ENCODE measurements at regions not wholly inside any gene's neighbourhood (a gene's known extent, or its start where the extent isn't known, plus 50 kb on each side); places are given as distances from the start of the nearest gene placed in this dataset.

GRCh38 chr13:38180126-38180525 lies 169.5 kb upstream of the UFM1 start:
- DNase-seq (ENCODE audit: low spot score), result no peak
- Histone ChIP-seq H3K9me3 (no peaks in the 10 kb centered on the region), H3K36me3 (no peaks in the 10 kb centered on the region), H3K27me3 (no peaks in the 10 kb centered on the region), H3K27ac (no peak overlapping the region), H3K4me3 (no peak overlapping the region), H3K4me1 (no peaks in the 10 kb centered on the region)
- no peak for TF ChIP-seq CTCF (IDR thresholded peaks at IDR 0.05)

GRCh38 chr13:38176664-38177063 lies 173.0 kb upstream of the UFM1 start:
- Histone ChIP-seq H3K9me3 (no peaks in the 10 kb centered on the region), H3K4me3 (no peak overlapping the region), H3K36me3 (no peaks in the 10 kb centered on the region), H3K27ac (no peak overlapping the region), H3K4me1 (no peaks in the 10 kb centered on the region), H3K27me3 (no peaks in the 10 kb centered on the region)
- DNase-seq (ENCODE audit: low spot score), result no peak
- no peak for TF ChIP-seq CTCF (IDR thresholded peaks at IDR 0.05)

- Histone ChIP-seq H3K27me3 (no peaks in the 10 kb centered on the region), H3K4me1 (no peaks in the 10 kb centered on the region), H3K27ac (no peak overlapping the region), H3K4me3 (no peak overlapping the region), H3K36me3 (no peaks in the 10 kb centered on the region), H3K9me3 (no peaks in the 10 kb centered on the region)
- DNase-seq (ENCODE audit: low spot score), result no peak
- no peak for TF ChIP-seq CTCF (IDR thresholded peaks at IDR 0.05)
These were observed 176.2 kb upstream of the UFM1 start for GRCh38 chr13:38173403-38173802.

- no peak for TF ChIP-seq CTCF (IDR thresholded peaks at IDR 0.05)
- H3K27ac ChIP-seq, result no peak overlapping the region
These were observed 182.4 kb upstream of the UFM1 start for GRCh38 chr13:38167164-38167822.

GRCh38 chr13:38166116-38166515 lies 183.5 kb upstream of the UFM1 start:
- Histone ChIP-seq H3K4me3 (no peak overlapping the region), H3K36me3 (no peaks in the 10 kb centered on the region), H3K9me3 (no peaks in the 10 kb centered on the region), H3K27ac (no peak overlapping the region), H3K4me1 (no peaks in the 10 kb centered on the region), H3K27me3 (no peaks in the 10 kb centered on the region)
- no peak for DNase-seq (ENCODE audit: low spot score)
- TF ChIP-seq CTCF (IDR thresholded peaks at IDR 0.05), result no peak

More at GRCh38 chr13:38167164-38167822, 182.4 kb upstream of the UFM1 start:
- Histone ChIP-seq H3K4me1 (no peaks in the 10 kb centered on the region), H3K9me3 (no peaks in the 10 kb centered on the region), H3K4me3 (no peak overlapping the region), H3K27me3 (no peaks in the 10 kb centered on the region), H3K36me3 (no peaks in the 10 kb centered on the region)
- DNase-seq (ENCODE audit: low spot score), result no peak

- TF ChIP-seq CTCF (IDR thresholded peaks at IDR 0.05), result no peak
- Histone ChIP-seq H3K36me3 (no peaks in the 10 kb centered on the region), H3K4me1 (no peaks in the 10 kb centered on the region), H3K27ac (no peak overlapping the region), H3K9me3 (no peaks in the 10 kb centered on the region), H3K27me3 (no peaks in the 10 kb centered on the region), H3K4me3 (no peak overlapping the region)
- no peak for DNase-seq (ENCODE audit: low spot score)
These were observed 189.5 kb upstream of the UFM1 start for GRCh38 chr13:38160131-38160530.

All from right atrium auricular region (tissue), 2 donors.